Adrenal gland (tissue), 9 donors: ENCODE measurements at regions not wholly inside any gene's neighbourhood (a gene's known extent, or its start where the extent isn't known, plus 50 kb on each side); places are given as distances from the start of the nearest gene placed in this dataset.
A peak's percentile ranks its signal among the peaks of the same experiment; 100 is the strongest.

Source experiments
- DNase-seq, 7 donors: peaks; one replicate each; pipeline ENCODE4 v3.0.0-alpha.2; 2019 to 2020
- H3K27ac ChIP-seq, 5 donors: fragments of 200-600 bp; sonication (generic) in 4 of 5; 1 replicate in 3 of 5; 2 replicates in 2 of 5; pipeline versions ENCODE4 v1.5.1 to v1.8.0; 2016 to 2020; ENCODE audit warnings: mild to moderate bottlenecking in 1 of 5
- H3K27me3 ChIP-seq: fragments of 200-600 bp; 2 replicates; pipeline ENCODE4 v1.8.0; 2021
- H3K36me3 ChIP-seq, 2 donors: fragments of 200-600 bp; replicated peaks in 1 of 2; 1 replicate in 1 of 2; 2 replicates in 1 of 2; pipeline versions ENCODE4 v1.5.1 to v1.8.0; 2018 to 2022
- H3K4me1 ChIP-seq, 2 donors: fragments of 200-600 bp; replicated peaks in 1 of 2; 1 replicate in 1 of 2; 2 replicates in 1 of 2; pipeline versions ENCODE4 v1.5.1 to v1.8.0; 2018 to 2021
- H3K4me3 ChIP-seq, 4 donors: fragments of 200-600 bp; sonication (generic) in 3 of 4; one replicate each; pipeline ENCODE4 v1.5.1; 2016 to 2018
- H3K9me3 ChIP-seq, 3 donors: fragments of 200-600 bp; sonication (generic) in 1 of 3; replicated peaks in 1 of 3; 1 replicate in 2 of 3; 2 replicates in 1 of 3; pipeline versions ENCODE4 v1.5.1 to v1.8.0; 2016 to 2021
- CTCF ChIP-seq, 6 experiments: fragments of 450-650 bp in 4 of 6; fragments of 200-600 bp in 2 of 6; sonication (generic) in 1 of 6; IDR thresholded peaks; 1 replicate in 5 of 6; 2 replicates in 1 of 6; pipeline versions ENCODE4 v1.5.1 to v1.8.0; 2016 to 2021; ENCODE audit warnings: antibody characterized with exemption in 6 of 6, mild to moderate bottlenecking in 2 of 6, moderate library complexity in 1 of 6
- POLR2A ChIP-seq, 2 donors: fragments of 450-650 bp; IDR thresholded peaks; one replicate each; pipeline ENCODE4 v1.6.1; 2017; ENCODE audit warnings: antibody characterized with exemption in 2 of 2, mild to moderate bottlenecking in 2 of 2, moderate library complexity in 1 of 2
- WGBS, 4 donors: extraction: QIAGEN DNeasy Blood & Tissue Kit in 2 of 4; methylation state at CpG; one replicate each; pipeline versions ENCODE4 v1.1.5 to v1.1.7; 2013 to 2017; 5-methylcytosine and 5-hydroxymethylcytosine counted together
- intact Hi-C, 2 donors: fragments of 100-400 bp; cut with DNase I; formaldehyde crosslinking; loops; one replicate each; pipeline versions ENCODE4 v1.14.1 to v1.15.0; 2022 to 2023
- donor health status: healthy with polysubstance abuse.
- donor health status: Bipolar disorder and iron deficiency.
- donor health status: DM: yes; HTN: yes; CAD: no.
- donor health status: DM: no; HTN: no; CAD: no.
- donor health status: DM: no; HTN: no; CAD: no.

GRCh38 chr2:15761910-15762309 lies 170.2 kb downstream of the DDX1 start:
- Histone ChIP-seq H3K36me3 (no peaks in the 10 kb centered on the region), H3K27ac (no peak overlapping the region), H3K4me1 (no peaks in the 10 kb centered on the region), H3K4me3 (no peak overlapping the region), H3K27me3 (no peaks in the 10 kb centered on the region), H3K9me3 (no peaks in the 10 kb centered on the region)
- 63 to 82% (median 68%) methylated on average over 3 of the region's 3 CpGs for WGBS, 4 donors
- TF ChIP-seq CTCF (IDR thresholded peaks at IDR 0.05) (no peak), POLR2A (IDR thresholded peaks at IDR 0.05) (no peak)
- peak in 1 of 7 donors; percentile 2 for DNase-seq
- intact Hi-C loops, result no loop called here

- no peaks in the 10 kb centered on the region for H3K27me3 ChIP-seq
- H3K9me3 ChIP-seq, result no peaks in the 10 kb centered on the region
- H3K4me1 ChIP-seq, result no peaks in the 10 kb centered on the region
- H3K4me3 ChIP-seq, result no peak overlapping the region
- intact Hi-C loops, result no loop called here
- WGBS, 4 donors, result 74 to 93% (median 77%) methylated on average over 3 of the region's 3 CpGs
- DNase-seq, result peak in 1 of 7 donors; percentile 29
- no peak overlapping the region for H3K27ac ChIP-seq
- H3K36me3 ChIP-seq, result no peaks in the 10 kb centered on the region
- TF ChIP-seq CTCF (IDR thresholded peaks at IDR 0.05) (no peak), POLR2A (IDR thresholded peaks at IDR 0.05) (no peak)
Observed at GRCh38 chr2:15762449-15762848, 170.8 kb downstream of the DDX1 start.

GRCh38 chr2:15763106-15763821 lies 171.6 kb downstream of the DDX1 start:
- H3K4me1 ChIP-seq, result no peaks in the 10 kb centered on the region
- intact Hi-C loops, result no loop called here
- H3K36me3 ChIP-seq, result no peaks in the 10 kb centered on the region
- 89 to 93% (median 91%) methylated on average over 18 to 19 of the region's 19 CpGs for WGBS, 4 donors
- H3K27ac ChIP-seq, result no peak overlapping the region
- no peaks in the 10 kb centered on the region for H3K27me3 ChIP-seq
- no peak for TF ChIP-seq CTCF (IDR thresholded peaks at IDR 0.05)
- TF ChIP-seq POLR2A (IDR thresholded peaks at IDR 0.05), result no peak
- no peak overlapping the region for H3K4me3 ChIP-seq
- H3K9me3 ChIP-seq, result no peaks in the 10 kb centered on the region
- DNase-seq, result peak in 1 of 7 donors; percentile 39

GRCh38 chr2:15763822-15764682 lies 172.4 kb downstream of the DDX1 start:
- TF ChIP-seq CTCF (IDR thresholded peaks at IDR 0.05) (no peak), POLR2A (IDR thresholded peaks at IDR 0.05) (no peak)
- Histone ChIP-seq H3K4me3 (no peak overlapping the region), H3K4me1 (no peaks in the 10 kb centered on the region), H3K36me3 (no peaks in the 10 kb centered on the region), H3K9me3 (no peaks in the 10 kb centered on the region), H3K27ac (no peak overlapping the region), H3K27me3 (no peaks in the 10 kb centered on the region)
- 91 to 93% (median 92%) methylated on average over 12 to 14 of the region's 14 CpGs for WGBS, 4 donors
- intact Hi-C loops, result no loop called here
- peak in 1 of 7 donors; percentile 27 for DNase-seq
